PFSK-1 (cell line): ENCODE measurements at regions not wholly inside any gene's neighbourhood (a gene's known extent, or its start where the extent isn't known, plus 50 kb on each side); places are given as distances from the start of the nearest gene placed in this dataset.

Experiments
- POLR2AphosphoS5 ChIP-seq: IDR thresholded peaks from 2 replicates; pipeline ENCODE4 v1.6.1; 2012; ENCODE audit warnings: low read depth, mild to moderate bottlenecking, control low read depth, low read length, moderate library complexity
- TF ChIP-seq, protein P1 (sequence below), 2 experiments: IDR thresholded peaks; 2 replicates each; pipeline versions ENCODE4 v1.6.1 to v1.8.0; 2011 to 2012; ENCODE audit warnings: low read depth in 2 of 2, low read length in 2 of 2, control low read depth in 1 of 2, inconsistent platforms in 1 of 2, mild to moderate bottlenecking in 1 of 2, moderate library complexity in 1 of 2; ENCODE audit not compliant: insufficient read depth in 1 of 2

DNA sequence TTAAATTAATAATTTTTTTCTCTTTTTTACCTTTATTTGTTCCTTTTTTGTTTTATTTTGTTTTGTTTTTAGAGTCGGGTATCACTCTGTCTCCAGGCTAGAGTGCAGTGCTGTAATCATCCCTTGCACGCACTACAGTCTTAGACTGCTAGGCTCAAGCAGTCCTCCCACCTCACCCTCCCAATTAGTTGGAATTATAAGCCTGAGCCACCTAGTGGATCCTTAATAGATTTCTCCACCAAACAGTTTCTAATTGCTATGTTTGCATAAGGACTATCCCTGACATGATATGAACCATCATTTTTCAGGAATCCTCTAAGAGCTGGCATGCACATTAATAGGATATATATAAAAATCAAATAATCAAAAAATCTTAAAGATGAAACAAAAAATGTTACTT, 993.2 kb downstream of the OTOL1 start:
- TF ChIP-seq POLR2AphosphoS5: no peak
- TF ChIP-seq, protein P1, sequence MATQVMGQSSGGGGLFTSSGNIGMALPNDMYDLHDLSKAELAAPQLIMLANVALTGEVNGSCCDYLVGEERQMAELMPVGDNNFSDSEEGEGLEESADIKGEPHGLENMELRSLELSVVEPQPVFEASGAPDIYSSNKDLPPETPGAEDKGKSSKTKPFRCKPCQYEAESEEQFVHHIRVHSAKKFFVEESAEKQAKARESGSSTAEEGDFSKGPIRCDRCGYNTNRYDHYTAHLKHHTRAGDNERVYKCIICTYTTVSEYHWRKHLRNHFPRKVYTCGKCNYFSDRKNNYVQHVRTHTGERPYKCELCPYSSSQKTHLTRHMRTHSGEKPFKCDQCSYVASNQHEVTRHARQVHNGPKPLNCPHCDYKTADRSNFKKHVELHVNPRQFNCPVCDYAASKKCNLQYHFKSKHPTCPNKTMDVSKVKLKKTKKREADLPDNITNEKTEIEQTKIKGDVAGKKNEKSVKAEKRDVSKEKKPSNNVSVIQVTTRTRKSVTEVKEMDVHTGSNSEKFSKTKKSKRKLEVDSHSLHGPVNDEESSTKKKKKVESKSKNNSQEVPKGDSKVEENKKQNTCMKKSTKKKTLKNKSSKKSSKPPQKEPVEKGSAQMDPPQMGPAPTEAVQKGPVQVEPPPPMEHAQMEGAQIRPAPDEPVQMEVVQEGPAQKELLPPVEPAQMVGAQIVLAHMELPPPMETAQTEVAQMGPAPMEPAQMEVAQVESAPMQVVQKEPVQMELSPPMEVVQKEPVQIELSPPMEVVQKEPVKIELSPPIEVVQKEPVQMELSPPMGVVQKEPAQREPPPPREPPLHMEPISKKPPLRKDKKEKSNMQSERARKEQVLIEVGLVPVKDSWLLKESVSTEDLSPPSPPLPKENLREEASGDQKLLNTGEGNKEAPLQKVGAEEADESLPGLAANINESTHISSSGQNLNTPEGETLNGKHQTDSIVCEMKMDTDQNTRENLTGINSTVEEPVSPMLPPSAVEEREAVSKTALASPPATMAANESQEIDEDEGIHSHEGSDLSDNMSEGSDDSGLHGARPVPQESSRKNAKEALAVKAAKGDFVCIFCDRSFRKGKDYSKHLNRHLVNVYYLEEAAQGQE (IDR thresholded peaks at IDR 0.05; ENCODE audit: insufficient read depth in 1 of 2, low read depth in 2 of 2, low read length in 2 of 2): no peak
